A673 (cell line): ENCODE measurements at regions not wholly inside any gene's neighbourhood (a gene's known extent, or its start where the extent isn't known, plus 50 kb on each side); places are given as distances from the start of the nearest gene placed in this dataset.

Experiments used
- BruUV-seq: library from RNA; stranded (reverse); fragments of 400-500 nt; replicated peaks from 2 replicates; lab custom pipeline; 2021; lab: Mats Ljungman, UMichigan
- CTCF ChIA-PET: fragments of 300-600 bp; sonication (Branson Sonifier 250); formaldehyde crosslinking; loops from one replicate; lab custom pipeline; 2022; ENCODE audit warnings: antibody characterized with exemption; lab: Charles Lee
- POLR2A ChIA-PET: fragments of 300-600 bp; sonication (Branson Sonifier 250); formaldehyde crosslinking; loops from one replicate; lab custom pipeline; 2022; ENCODE audit warnings: antibody characterized with exemption; ENCODE audit not compliant: low non-redundant PET; lab: Charles Lee
- DNase-seq: peaks from one replicate; pipeline ENCODE4 v3.0.0-alpha.2; 2015; ENCODE audit warnings: low spot score
- H3K27ac ChIP-seq: fragments of 200-600 bp; sonication (generic); 2 replicates; pipeline ENCODE4 v1.5.1; 2016; ENCODE audit warnings: mixed run types, low read depth, mild to moderate bottlenecking, mixed read lengths, antibody characterized with exemption, low read length; ENCODE audit not compliant: poor library complexity, severe bottlenecking
- H3K27me3 ChIP-seq: fragments of 200-600 bp; sonication (generic); replicated peaks from 2 replicates; pipeline ENCODE4 v1.6.1; 2017; ENCODE audit warnings: mixed run types, low read depth, mild to moderate bottlenecking, mixed read lengths, antibody characterized with exemption, low read length; ENCODE audit not compliant: insufficient read depth, poor library complexity
- H3K36me3 ChIP-seq: fragments of 200-600 bp; sonication (generic); 2 replicates; pipeline ENCODE4 v1.6.1; 2016; ENCODE audit warnings: mixed run types, mild to moderate bottlenecking, mixed read lengths, antibody characterized with exemption, low read length; ENCODE audit not compliant: insufficient read depth, poor library complexity, severe bottlenecking
- H3K4me1 ChIP-seq: fragments of 200-600 bp; sonication (generic); 2 replicates; pipeline ENCODE4 v1.6.1; 2017; ENCODE audit warnings: mixed run types, mild to moderate bottlenecking, mixed read lengths, antibody characterized with exemption, low read length; ENCODE audit not compliant: insufficient read depth, poor library complexity, severe bottlenecking
- H3K4me3 ChIP-seq: fragments of 200-600 bp; sonication (generic); 2 replicates; pipeline ENCODE4 v1.5.1; 2016; ENCODE audit warnings: low read depth, mixed run types, mild to moderate bottlenecking, mixed read lengths, low read length; ENCODE audit not compliant: poor library complexity, severe bottlenecking
- H3K9me3 ChIP-seq: fragments of 200-600 bp; sonication (generic); 2 replicates; pipeline ENCODE4 v1.6.1; 2016; ENCODE audit warnings: mixed run types, low read depth, mild to moderate bottlenecking, mixed read lengths, antibody characterized with exemption, low read length; ENCODE audit not compliant: poor library complexity, severe bottlenecking
- EZH2 ChIP-seq: fragments of 200-600 bp; sonication (generic); IDR thresholded peaks from 2 replicates; pipeline ENCODE4 v1.6.1; 2017; ENCODE audit warnings: borderline replicate concordance, low read depth, mild to moderate bottlenecking, mixed read lengths, antibody characterized with exemption, low read length; ENCODE audit not compliant: poor library complexity, severe bottlenecking
- intact Hi-C: fragments of 100-400 bp; cut with micrococcal nuclease; formaldehyde crosslinking; loops from one replicate; pipeline ENCODE4 v1.10.0; 2022; ENCODE audit not compliant: unreplicated experiment
- TF ChIP-seq, protein P1 (sequence below): fragments of 300-800, 200-600 bp; sonication (generic); conservative IDR thresholded peaks from 2 replicates; pipeline ENCODE4 v1.5.1; 2017; ENCODE audit warnings: low read depth, mild to moderate bottlenecking, antibody characterized with exemption, low read length, moderate library complexity, mixed read lengths

DNA sequence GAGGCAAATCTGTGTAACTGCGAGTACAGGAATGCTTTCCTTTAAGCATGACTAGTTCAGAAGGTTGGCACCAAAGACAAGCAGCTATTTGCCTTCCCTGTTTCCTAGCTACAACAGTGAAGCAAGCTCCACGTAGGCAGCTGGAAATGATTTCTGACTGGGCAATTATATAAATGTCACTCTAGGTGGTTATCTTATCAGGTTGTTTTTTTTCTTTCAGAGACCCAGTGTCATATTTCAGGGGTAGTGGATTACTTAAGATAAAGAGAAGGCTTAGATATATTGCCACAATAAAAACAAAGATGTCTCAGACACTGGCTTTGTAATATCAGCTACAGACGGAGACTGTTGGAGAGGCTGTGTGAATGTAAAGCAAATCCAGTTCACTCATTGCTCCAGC lies 748.9 kb upstream of the NXPH2 start:
- no peaks in the 10 kb centered on the region for H3K36me3 ChIP-seq
- BruUV-seq, result no TSS peak

DNA sequence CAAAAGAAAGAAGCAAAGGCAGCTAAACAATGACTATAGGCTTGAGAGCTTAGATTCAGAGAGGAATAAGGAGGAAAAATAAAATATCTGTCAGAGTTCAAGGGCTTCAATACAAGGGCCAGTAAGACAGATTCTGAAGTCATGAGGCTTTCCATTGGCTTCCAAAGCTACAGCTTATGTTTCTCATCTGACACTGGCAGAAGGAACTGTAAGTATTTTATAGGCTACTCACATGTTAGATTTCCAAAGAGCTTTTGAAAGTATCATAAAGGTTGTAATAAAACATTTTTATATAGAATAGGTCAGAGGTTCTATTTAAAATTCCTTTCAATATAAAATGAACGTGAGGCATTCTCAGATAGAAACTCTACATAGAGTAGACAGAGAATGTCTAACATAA lies 746.6 kb upstream of the NXPH2 start:
- intact Hi-C loops, result no loop called here
- no peaks in the 10 kb centered on the region for H3K4me1 ChIP-seq
- BruUV-seq, result no TSS peak
- H3K36me3 ChIP-seq, result no peaks in the 10 kb centered on the region
- no peaks in the 10 kb centered on the region for H3K9me3 ChIP-seq
- TF ChIP-seq EZH2, result no peak
- TF ChIP-seq, protein P1, sequence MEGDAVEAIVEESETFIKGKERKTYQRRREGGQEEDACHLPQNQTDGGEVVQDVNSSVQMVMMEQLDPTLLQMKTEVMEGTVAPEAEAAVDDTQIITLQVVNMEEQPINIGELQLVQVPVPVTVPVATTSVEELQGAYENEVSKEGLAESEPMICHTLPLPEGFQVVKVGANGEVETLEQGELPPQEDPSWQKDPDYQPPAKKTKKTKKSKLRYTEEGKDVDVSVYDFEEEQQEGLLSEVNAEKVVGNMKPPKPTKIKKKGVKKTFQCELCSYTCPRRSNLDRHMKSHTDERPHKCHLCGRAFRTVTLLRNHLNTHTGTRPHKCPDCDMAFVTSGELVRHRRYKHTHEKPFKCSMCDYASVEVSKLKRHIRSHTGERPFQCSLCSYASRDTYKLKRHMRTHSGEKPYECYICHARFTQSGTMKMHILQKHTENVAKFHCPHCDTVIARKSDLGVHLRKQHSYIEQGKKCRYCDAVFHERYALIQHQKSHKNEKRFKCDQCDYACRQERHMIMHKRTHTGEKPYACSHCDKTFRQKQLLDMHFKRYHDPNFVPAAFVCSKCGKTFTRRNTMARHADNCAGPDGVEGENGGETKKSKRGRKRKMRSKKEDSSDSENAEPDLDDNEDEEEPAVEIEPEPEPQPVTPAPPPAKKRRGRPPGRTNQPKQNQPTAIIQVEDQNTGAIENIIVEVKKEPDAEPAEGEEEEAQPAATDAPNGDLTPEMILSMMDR, result no peak
- no peak for DNase-seq
- no peaks in the 10 kb centered on the region for H3K27me3 ChIP-seq
- CTCF ChIA-PET, result no interaction called here
- no peak overlapping the region for H3K27ac ChIP-seq
- POLR2A ChIA-PET, result no interaction called here
- no peak overlapping the region for H3K4me3 ChIP-seq

More for the DNA sequence above, 748.9 kb upstream of the NXPH2 start:
- H3K27ac ChIP-seq, result no peak overlapping the region
- intact Hi-C loops, result no loop called here
- POLR2A ChIA-PET, result no interaction called here
- H3K9me3 ChIP-seq, result no peaks in the 10 kb centered on the region
- DNase-seq, result peak; percentile 51
- CTCF ChIA-PET, result no interaction called here
- H3K4me3 ChIP-seq, result no peak overlapping the region
- no peaks in the 10 kb centered on the region for H3K27me3 ChIP-seq
- TF ChIP-seq EZH2, result no peak
- TF ChIP-seq, protein P1, result no peak
- no peaks in the 10 kb centered on the region for H3K4me1 ChIP-seq

DNA sequence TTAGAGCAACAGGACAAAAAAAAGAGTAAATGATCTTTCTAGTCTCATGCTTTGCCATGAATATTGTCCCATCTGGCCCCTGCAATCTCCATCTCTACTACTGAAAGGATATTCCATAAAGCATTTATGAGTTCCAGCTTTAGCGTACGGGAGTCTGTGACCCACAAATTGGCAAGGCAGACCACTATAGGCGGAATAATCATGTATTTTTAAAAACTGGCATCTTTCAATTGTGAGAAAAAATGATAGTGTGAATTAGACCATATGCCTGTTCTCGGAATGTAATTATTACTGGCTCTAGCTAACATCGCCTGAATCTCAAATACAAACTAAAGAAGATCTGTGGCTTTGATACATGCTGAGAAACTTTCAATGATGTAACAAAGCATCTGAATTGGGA lies 738.1 kb upstream of the NXPH2 start:
- intact Hi-C loops, result no loop called here
- no TSS peak for BruUV-seq
- no peak for TF ChIP-seq EZH2
- TF ChIP-seq, protein P1, result no peak
- Histone ChIP-seq H3K9me3 (no peaks in the 10 kb centered on the region), H3K4me1 (no peaks in the 10 kb centered on the region), H3K27me3 (no peaks in the 10 kb centered on the region), H3K4me3 (no peak overlapping the region), H3K36me3 (no peaks in the 10 kb centered on the region), H3K27ac (no peak overlapping the region)
- POLR2A ChIA-PET, result no interaction called here
- DNase-seq, result no peak
- CTCF ChIA-PET, result no interaction called here
